Ascending aorta (tissue), 2 donors: ENCODE measurements at regions not wholly inside any gene's neighbourhood (a gene's known extent, or its start where the extent isn't known, plus 50 kb on each side); places are given as distances from the start of the nearest gene placed in this dataset.

Source experiments
- DNase-seq, 2 donors: peaks; one replicate each; pipeline ENCODE4 v3.0.0-alpha.2; 2019; ENCODE audit warnings: low spot score in 2 of 2
- H3K27ac ChIP-seq, 2 donors: fragments of 200-600 bp; sonication (generic); one replicate each; pipeline ENCODE4 v1.5.1; 2016 to 2017; ENCODE audit warnings: mild to moderate bottlenecking in 1 of 2
- H3K27me3 ChIP-seq: fragments of 200-600 bp; sonication (generic); one replicate; pipeline ENCODE4 v1.5.1; 2017
- H3K36me3 ChIP-seq, 2 donors: fragments of 200-600 bp; sonication (generic); one replicate each; pipeline ENCODE4 v1.5.1; 2016
- H3K4me1 ChIP-seq, 2 donors: fragments of 200-600 bp; sonication (generic); one replicate each; pipeline ENCODE4 v1.5.1; 2016 to 2017; ENCODE audit warnings: mild to moderate bottlenecking in 1 of 2
- H3K4me3 ChIP-seq, 2 donors: fragments of 200-600 bp; sonication (generic); one replicate each; pipeline ENCODE4 v1.5.1; 2016 to 2017; ENCODE audit warnings: mild to moderate bottlenecking in 1 of 2
- H3K9me3 ChIP-seq, 2 donors: fragments of 200-600 bp; sonication (generic); one replicate each; pipeline ENCODE4 v1.5.1; 2016
- CTCF ChIP-seq, 3 experiments: fragments of 200-600 bp in 2 of 3; fragments of 450-650 bp in 1 of 3; sonication (generic) in 2 of 3; IDR thresholded peaks; one replicate each; pipeline ENCODE4 v1.5.1; 2016 to 2019; ENCODE audit warnings: antibody characterized with exemption in 3 of 3, mild to moderate bottlenecking in 1 of 3, moderate library complexity in 1 of 3
- intact Hi-C: fragments of 100-400 bp; cut with DNase I; formaldehyde crosslinking; loops from one replicate; pipeline ENCODE4 v1.15.1; 2023

- intact Hi-C loops, result loop anchor here (10.0 kb wide), 1 partner anchor 820 kb away; the partner anchor contains the start of gene NKX3-2
- peak in 1 of 3 experiments; percentile 33 for TF ChIP-seq CTCF (IDR thresholded peaks at IDR 0.05)
These were observed 759.6 kb downstream of the RAB28 start for GRCh38 chr4:12724510-12724909.

DNA sequence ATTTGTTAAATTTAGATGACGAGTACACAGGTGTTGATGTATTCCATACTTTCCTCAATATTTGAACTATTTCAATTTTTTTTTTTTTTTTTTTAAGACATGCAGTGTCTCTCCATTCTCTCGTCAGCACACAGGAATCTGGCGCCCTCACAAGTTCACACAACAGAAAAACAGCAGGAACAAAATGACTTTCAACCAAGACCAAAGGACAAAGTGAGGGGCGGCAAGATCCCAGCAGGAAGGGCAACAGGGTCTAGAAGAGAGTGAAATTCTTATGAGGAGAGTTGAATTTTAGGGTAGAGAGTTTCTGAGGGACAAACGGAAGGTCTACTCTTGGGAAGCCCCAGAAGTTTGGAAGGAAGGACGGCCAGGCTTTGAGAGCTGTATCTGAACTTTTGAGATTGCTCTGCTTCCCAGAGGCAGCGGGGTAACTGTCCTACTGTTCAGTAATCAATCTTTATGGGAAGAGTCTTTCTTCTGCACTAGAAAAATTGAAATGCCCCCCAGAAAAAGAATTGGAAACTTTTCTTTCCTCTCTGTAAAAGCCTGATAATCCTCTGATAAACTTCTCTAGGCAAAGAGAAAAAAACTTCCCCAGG, 760.2 kb downstream of the RAB28 start:
- no peaks in the 10 kb centered on the region for H3K4me1 ChIP-seq
- H3K27me3 ChIP-seq, result no peaks in the 10 kb centered on the region
- no peak overlapping the region for H3K4me3 ChIP-seq
- no peak overlapping the region for H3K27ac ChIP-seq
- H3K36me3 ChIP-seq, result no peaks in the 10 kb centered on the region
- intact Hi-C loops, result loop anchor here (10.0 kb wide), 1 partner anchor 821 kb away; the partner anchor contains the start of gene NKX3-2
- no peak for TF ChIP-seq CTCF (IDR thresholded peaks at IDR 0.05)
- no peaks in the 10 kb centered on the region for H3K9me3 ChIP-seq
- no peak for DNase-seq

More at GRCh38 chr4:12724510-12724909, 759.6 kb downstream of the RAB28 start:
- Histone ChIP-seq H3K9me3 (no peaks in the 10 kb centered on the region), H3K4me3 (no peak overlapping the region), H3K36me3 (no peaks in the 10 kb centered on the region), H3K4me1 (no peaks in the 10 kb centered on the region), H3K27ac (no peak overlapping the region), H3K27me3 (no peaks in the 10 kb centered on the region)
- no peak for DNase-seq

DNA sequence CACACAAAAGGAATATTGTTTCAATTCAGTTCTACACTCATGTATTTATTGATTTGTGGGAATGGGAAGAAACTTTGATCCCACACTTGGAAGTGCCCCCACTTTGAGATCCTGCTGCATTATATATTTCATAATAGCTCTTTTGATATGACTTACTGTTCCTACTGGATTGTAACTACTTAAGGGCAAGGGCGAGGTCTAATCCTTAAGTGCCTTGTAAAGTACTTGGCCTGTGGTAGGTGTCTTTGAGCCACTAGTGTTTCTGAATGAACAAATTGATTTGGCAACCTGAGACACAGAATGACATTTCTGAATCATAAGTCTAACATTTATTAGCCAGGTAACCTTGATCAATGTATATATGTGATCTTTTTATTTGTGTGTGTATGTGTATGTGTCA, 767.2 kb downstream of the RAB28 start:
- H3K4me3 ChIP-seq, result no peak overlapping the region
- H3K27me3 ChIP-seq, result no peaks in the 10 kb centered on the region
- no peak for DNase-seq
- H3K4me1 ChIP-seq, result no peaks in the 10 kb centered on the region
- intact Hi-C loops, result no loop called here
- TF ChIP-seq CTCF (IDR thresholded peaks at IDR 0.05), result no peak
- H3K27ac ChIP-seq, result no peak overlapping the region
- no peaks in the 10 kb centered on the region for H3K36me3 ChIP-seq
- no peaks in the 10 kb centered on the region for H3K9me3 ChIP-seq

DNA sequence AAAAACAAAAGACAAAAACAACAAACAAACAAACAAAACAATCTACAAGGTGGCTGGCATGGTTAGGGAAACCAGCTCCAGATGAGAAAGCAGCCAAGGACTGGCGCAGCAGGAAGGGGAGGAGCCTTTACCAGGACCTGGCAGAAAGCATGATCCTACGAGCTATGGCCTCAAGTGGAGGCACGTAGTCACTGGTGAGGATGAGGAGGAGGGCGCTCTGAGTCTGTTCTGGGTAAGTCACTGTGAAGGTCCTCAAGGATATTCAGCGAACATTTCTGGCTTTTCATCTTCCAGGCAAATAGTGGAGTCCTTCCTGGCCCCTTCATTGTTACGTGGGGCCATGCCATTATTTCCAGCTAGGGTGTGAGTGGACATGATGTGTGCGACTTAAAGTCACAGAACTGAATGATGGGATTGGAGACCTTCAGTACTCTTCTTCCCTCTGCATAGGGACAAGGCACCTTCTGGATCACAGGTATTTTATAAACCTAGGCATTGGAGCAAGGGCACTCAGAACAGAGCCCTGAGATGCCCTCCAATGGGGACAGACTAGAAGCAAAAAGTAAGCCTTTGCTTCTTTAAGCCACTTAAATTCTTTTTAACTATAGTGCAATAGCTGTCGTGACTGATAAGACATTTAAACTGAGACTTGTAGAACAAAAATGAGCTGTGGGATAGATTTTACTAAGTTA, 771.3 kb downstream of the RAB28 start:
- Histone ChIP-seq H3K4me1 (no peaks in the 10 kb centered on the region), H3K36me3 (no peaks in the 10 kb centered on the region), H3K4me3 (no peak overlapping the region), H3K9me3 (no peaks in the 10 kb centered on the region), H3K27ac (no peak overlapping the region), H3K27me3 (no peaks in the 10 kb centered on the region)
- intact Hi-C loops, result no loop called here
- TF ChIP-seq CTCF (IDR thresholded peaks at IDR 0.05), result no peak
- no peak for DNase-seq

DNA sequence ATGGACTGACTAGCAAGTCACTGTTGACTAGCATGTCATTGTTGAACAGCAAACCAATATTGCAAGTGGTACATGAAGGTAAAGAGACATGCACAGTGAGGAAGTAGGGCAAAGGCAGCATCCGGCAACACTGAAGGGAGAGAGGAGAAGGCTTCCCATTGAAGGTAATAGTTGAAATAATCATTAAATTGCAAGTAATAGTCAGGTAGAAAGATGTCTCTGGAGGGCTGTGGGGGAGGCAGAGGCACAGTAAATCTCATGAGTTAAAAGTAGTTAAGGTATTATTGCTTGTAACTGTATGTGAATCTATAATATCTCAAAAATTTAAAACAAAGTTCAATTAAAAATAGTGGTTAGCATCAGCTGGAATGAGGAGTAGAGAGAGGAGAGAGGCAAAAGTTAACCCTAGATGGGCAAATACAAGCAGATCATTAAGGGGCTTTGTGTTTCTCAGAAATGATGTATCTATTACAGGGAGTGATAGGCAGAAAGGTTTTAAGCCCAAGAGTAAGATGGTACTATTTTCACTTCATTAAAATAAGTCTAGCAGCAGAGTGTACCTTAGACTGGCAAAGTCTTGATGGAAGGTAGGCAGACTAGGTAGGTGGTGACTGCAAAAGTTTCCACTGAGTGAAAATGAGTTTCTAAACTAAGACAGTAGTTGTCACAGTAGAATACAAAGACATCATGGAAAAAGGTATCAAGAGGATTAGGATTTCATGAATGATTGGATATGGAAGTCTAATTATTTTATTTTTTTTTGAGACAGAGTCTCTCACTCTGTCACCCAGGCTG, 776.6 kb downstream of the RAB28 start:
- no peak for TF ChIP-seq CTCF (IDR thresholded peaks at IDR 0.05)
- Histone ChIP-seq H3K9me3 (no peaks in the 10 kb centered on the region), H3K27ac (no peak overlapping the region), H3K4me3 (no peak overlapping the region), H3K27me3 (no peaks in the 10 kb centered on the region), H3K36me3 (no peaks in the 10 kb centered on the region), H3K4me1 (no peaks in the 10 kb centered on the region)
- no peak for DNase-seq
- intact Hi-C loops, result no loop called here
